ENCODE measurements at regions not wholly inside any gene's neighbourhood (a gene's known extent, or its start where the extent isn't known, plus 50 kb on each side); places are given as distances from the start of the nearest gene placed in this dataset.

GRCh38 chr5:86869268-86869667 lies 251.5 kb downstream of the COX7C start:
- 88 to 89% methylated on average over 2 of the region's 2 CpGs for WGBS, 2 donors

DNA sequence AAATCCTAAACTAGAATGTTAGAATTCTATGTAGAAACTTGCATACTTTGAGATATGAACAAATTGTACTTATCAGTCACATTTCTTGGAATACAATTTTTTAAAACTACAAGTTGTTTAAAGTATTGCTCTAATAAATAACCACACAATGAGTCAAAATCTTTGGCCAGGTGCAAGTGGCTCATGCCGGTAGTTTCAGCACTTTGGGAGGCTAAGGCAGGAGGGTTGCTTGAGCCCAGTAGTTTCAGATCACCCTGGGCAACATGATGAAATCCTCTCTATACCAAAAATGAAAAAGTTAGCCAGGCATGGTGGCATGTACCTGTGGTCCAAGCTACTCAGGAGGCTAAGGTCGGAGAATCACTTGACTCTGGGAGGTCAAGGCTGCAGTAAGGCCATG lies 257.8 kb downstream of the COX7C start:
- WGBS, 2 donors, result 92 to 98% methylated on average over 2 of the region's 2 CpGs
- TF ChIP-seq, protein P1, sequence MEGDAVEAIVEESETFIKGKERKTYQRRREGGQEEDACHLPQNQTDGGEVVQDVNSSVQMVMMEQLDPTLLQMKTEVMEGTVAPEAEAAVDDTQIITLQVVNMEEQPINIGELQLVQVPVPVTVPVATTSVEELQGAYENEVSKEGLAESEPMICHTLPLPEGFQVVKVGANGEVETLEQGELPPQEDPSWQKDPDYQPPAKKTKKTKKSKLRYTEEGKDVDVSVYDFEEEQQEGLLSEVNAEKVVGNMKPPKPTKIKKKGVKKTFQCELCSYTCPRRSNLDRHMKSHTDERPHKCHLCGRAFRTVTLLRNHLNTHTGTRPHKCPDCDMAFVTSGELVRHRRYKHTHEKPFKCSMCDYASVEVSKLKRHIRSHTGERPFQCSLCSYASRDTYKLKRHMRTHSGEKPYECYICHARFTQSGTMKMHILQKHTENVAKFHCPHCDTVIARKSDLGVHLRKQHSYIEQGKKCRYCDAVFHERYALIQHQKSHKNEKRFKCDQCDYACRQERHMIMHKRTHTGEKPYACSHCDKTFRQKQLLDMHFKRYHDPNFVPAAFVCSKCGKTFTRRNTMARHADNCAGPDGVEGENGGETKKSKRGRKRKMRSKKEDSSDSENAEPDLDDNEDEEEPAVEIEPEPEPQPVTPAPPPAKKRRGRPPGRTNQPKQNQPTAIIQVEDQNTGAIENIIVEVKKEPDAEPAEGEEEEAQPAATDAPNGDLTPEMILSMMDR (IDR thresholded peaks at IDR 0.05), result no peak
- TF ChIP-seq POLR2A (IDR thresholded peaks at IDR 0.05), result no peak
- intact Hi-C loops (cut with DNase I; ENCODE audit: low total_unique reads), result no loop called here
- no peak overlapping the region for H3K4me3 ChIP-seq (ENCODE audit: low read depth, poor library complexity, severe bottlenecking)
- DNase-seq (ENCODE audit: low spot score in 2 of 2), result no peak

More at GRCh38 chr5:86869268-86869667, 251.5 kb downstream of the COX7C start:
- no peak overlapping the region for H3K4me3 ChIP-seq (ENCODE audit: low read depth, poor library complexity, severe bottlenecking)
- intact Hi-C loops (cut with DNase I; ENCODE audit: low total_unique reads), result no loop called here
- TF ChIP-seq, protein P1 (IDR thresholded peaks at IDR 0.05), result no peak
- TF ChIP-seq POLR2A (IDR thresholded peaks at IDR 0.05), result no peak
- no peak for DNase-seq (ENCODE audit: low spot score in 2 of 2)

DNA sequence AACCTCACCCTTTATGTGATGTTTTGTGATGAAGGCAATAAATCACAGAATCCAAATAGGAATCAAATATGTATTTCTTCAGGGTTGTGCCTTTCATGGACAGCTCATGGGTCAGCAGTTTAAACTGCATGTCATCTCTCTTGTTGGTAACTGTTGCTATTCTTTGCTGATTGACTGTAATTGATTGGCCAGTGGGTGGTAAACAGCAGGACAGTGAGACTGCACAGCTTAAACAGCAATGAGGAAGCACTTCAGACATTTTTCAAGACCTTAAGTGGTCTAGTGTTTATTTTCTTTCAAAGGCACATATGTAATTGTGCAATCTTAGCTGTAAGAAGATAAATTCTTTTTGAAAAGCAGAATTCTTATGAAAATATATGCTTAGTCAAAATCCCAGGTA lies 260.5 kb downstream of the COX7C start:
- TF ChIP-seq, protein P1 (IDR thresholded peaks at IDR 0.05), result no peak
- no peak for TF ChIP-seq POLR2A (IDR thresholded peaks at IDR 0.05)
- no peak for DNase-seq (ENCODE audit: low spot score in 2 of 2)
- intact Hi-C loops (cut with DNase I; ENCODE audit: low total_unique reads), result no loop called here
- no peak overlapping the region for H3K4me3 ChIP-seq (ENCODE audit: low read depth, poor library complexity, severe bottlenecking)

GRCh38 chr5:86879086-86879485 lies 261.3 kb downstream of the COX7C start:
- no peak for TF ChIP-seq POLR2A (IDR thresholded peaks at IDR 0.05)
- TF ChIP-seq, protein P1 (IDR thresholded peaks at IDR 0.05), result no peak
- no peak for DNase-seq (ENCODE audit: low spot score in 2 of 2)
- intact Hi-C loops (cut with DNase I; ENCODE audit: low total_unique reads), result no loop called here

DNA sequence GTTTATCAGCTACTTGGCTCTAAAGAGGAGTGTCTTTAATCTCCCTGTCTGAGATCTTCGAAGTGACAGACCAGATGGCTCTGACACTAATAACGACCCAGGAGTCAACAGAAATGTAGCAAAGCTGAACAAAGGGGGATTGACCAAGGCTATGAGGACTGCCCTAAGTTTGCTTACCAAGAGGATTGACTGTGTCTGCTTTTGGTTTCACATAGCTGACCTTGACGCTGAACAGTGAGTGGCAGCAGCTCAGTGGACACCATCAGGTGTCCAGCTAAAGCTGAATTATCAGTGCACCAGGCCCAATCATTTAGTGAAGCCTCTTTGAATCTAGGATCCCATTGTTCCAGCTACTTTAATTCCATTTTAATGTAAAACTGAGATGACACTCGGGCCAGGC lies 262.6 kb downstream of the COX7C start:
- 65 to 67% methylated on average over 4 of the region's 4 CpGs for WGBS, 2 donors
- DNase-seq (ENCODE audit: low spot score in 2 of 2), result no peak
- H3K4me3 ChIP-seq (ENCODE audit: low read depth, poor library complexity, severe bottlenecking), result no peak overlapping the region
- TF ChIP-seq POLR2A (IDR thresholded peaks at IDR 0.05), result no peak
- TF ChIP-seq, protein P1 (IDR thresholded peaks at IDR 0.05), result no peak
- intact Hi-C loops (cut with DNase I; ENCODE audit: low total_unique reads), result no loop called here

More at GRCh38 chr5:86879086-86879485, 261.3 kb downstream of the COX7C start:
- H3K4me3 ChIP-seq (ENCODE audit: low read depth, poor library complexity, severe bottlenecking), result no peak overlapping the region

- DNase-seq (ENCODE audit: low spot score in 2 of 2), result peak in 1 of 2 donors; percentile 18
- 59 to 66% methylated on average over 3 of the region's 3 CpGs for WGBS, 2 donors
- intact Hi-C loops (cut with DNase I; ENCODE audit: low total_unique reads), result no loop called here
- no peak for TF ChIP-seq POLR2A (IDR thresholded peaks at IDR 0.05)
- TF ChIP-seq, protein P1 (IDR thresholded peaks at IDR 0.05), result no peak
- no peak overlapping the region for H3K4me3 ChIP-seq (ENCODE audit: low read depth, poor library complexity, severe bottlenecking)
Observed at GRCh38 chr5:86880785-86881492, 263.2 kb downstream of the COX7C start.

Measured in lower leg skin (tissue), 4 donors.